ENCODE measurements at regions not wholly inside any gene's neighbourhood (a gene's known extent, or its start where the extent isn't known, plus 50 kb on each side); places are given as distances from the start of the nearest gene placed in this dataset.

- TF ChIP-seq CTCF (tag by site-specific recombination; IDR thresholded peaks at IDR 0.05) = no peak
- TF ChIP-seq ZNF585B (tag by site-specific recombination; IDR thresholded peaks at IDR 0.05) = no peak
- TF ChIP-seq TCF7L2 (IDR thresholded peaks at IDR 0.05; ENCODE audit: borderline replicate concordance, low read depth, low read length) = no peak
- TF ChIP-seq ZNF266 (tag by site-specific recombination; IDR thresholded peaks at IDR 0.05; ENCODE audit: low read depth) = no peak
- TF ChIP-seq ZFP37 (tag by site-specific recombination; IDR thresholded peaks at IDR 0.05) = no peak
- TF ChIP-seq WT1 (tag by site-specific recombination; IDR thresholded peaks at IDR 0.05) = no peak
- TF ChIP-seq ZNF792 (tag by site-specific recombination; IDR thresholded peaks at IDR 0.05) = no peak
- TF ChIP-seq ZFP41 (tag by site-specific recombination; IDR thresholded peaks at IDR 0.05; ENCODE audit: borderline replicate concordance) = no peak
- TF ChIP-seq ZNF398 (tag by site-specific recombination; IDR thresholded peaks at IDR 0.05) = no peak
- no peak for TF ChIP-seq ZIC2 (tag by site-specific recombination; IDR thresholded peaks at IDR 0.05)
- no peak for TF ChIP-seq ZNF558 (tag by site-specific recombination; IDR thresholded peaks at IDR 0.05)
- no peak for TF ChIP-seq ZNF544 (tag by site-specific recombination; IDR thresholded peaks at IDR 0.05)
- no peak for TF ChIP-seq ATF2 (tag by site-specific recombination; IDR thresholded peaks at IDR 0.05; ENCODE audit: low read depth)
Measured at GRCh38 chr3:102304550-102304949, 130.3 kb upstream of the ZPLD1 start.

All from HEK293 (cell line).